NT2/D1 (cell line): ENCODE measurements at regions not wholly inside any gene's neighbourhood (a gene's known extent, or its start where the extent isn't known, plus 50 kb on each side); places are given as distances from the start of the nearest gene placed in this dataset.

Source experiments
- YY1 ChIP-seq: IDR thresholded peaks from 2 replicates; pipeline ENCODE4 v1.6.1; 2011; ENCODE audit not compliant: insufficient read length, insufficient read depth
- ZNF274 ChIP-seq: IDR thresholded peaks from 2 replicates; pipeline ENCODE4 v1.6.1; 2011; ENCODE audit warnings: mild to moderate bottlenecking, low read depth, low read length

- TF ChIP-seq ZNF274 (no peak), YY1 (no peak)
These were observed 414.0 kb upstream of the TNP1 start for GRCh38 chr2:217273851-217274250.
